ENCODE measurements at regions not wholly inside any gene's neighbourhood (a gene's known extent, or its start where the extent isn't known, plus 50 kb on each side); places are given as distances from the start of the nearest gene placed in this dataset.

GRCh38 chr5:119996128-119996527 lies 366.8 kb downstream of the FAM170A start:
- in situ Hi-C loops (cut with MboI; ENCODE audit: low sequenced_read_pairs) (no loop called here), dilution Hi-C loops (cut with HindIII; ENCODE audit: low sequenced_read_pairs, unreplicated experiment) (no loop called here), intact Hi-C loops (cut with micrococcal nuclease) (no loop called here)
- H3K56ac ChIP-seq (ENCODE audit: extremely low read depth, insufficient read depth, low read length): no peak overlapping the region
- no TSS peak for BruUV-seq (replicated peaks)
- no peak overlapping the region for H2AK9ac ChIP-seq (replicated peaks; ENCODE audit: low read depth, low read length, poor library complexity)
- no peak overlapping the region for H3K27ac ChIP-seq (ENCODE audit: insufficient read depth, low read length)
- no peak overlapping the region for H4K8ac ChIP-seq (ENCODE audit: low read depth in 2 of 2, low read length in 2 of 2)
- H3K18ac ChIP-seq (ENCODE audit: low read depth, low read length): no peak overlapping the region
- H3K4ac ChIP-seq (ENCODE audit: low read depth, low read length): no peak overlapping the region
- ChIA-PET POLR2A (ENCODE audit: unreplicated experiment) (no interaction called here), CTCF (no interaction called here)
- H3K23ac ChIP-seq (ENCODE audit: low read depth, low read length): no peak overlapping the region
- H2AK5ac ChIP-seq (ENCODE audit: low read depth, low read length): no peak overlapping the region
- no peak overlapping the region for H4K5ac ChIP-seq (ENCODE audit: low read depth, low read length)
- no peak overlapping the region for H2BK120ac ChIP-seq (ENCODE audit: low read depth, low read length)
- peak; percentile 41 for DNase-seq
- H2BK15ac ChIP-seq (ENCODE audit: low read depth, low read length): no peak overlapping the region
- 100% methylated on average over 1 of the region's 2 CpGs; no CpG with 5 or more reads in 1 of the 2 experiments for WGBS, 2 experiments (ENCODE audit: extremely low coverage in 2 of 2, insufficient read length in 1 of 2)
- H3K14ac ChIP-seq (replicated peaks; ENCODE audit: low read depth, low read length): no peak overlapping the region
- H3K9me3 ChIP-seq (ENCODE audit: control insufficient read depth, insufficient read depth, low read length): no peaks in the 10 kb centered on the region
- H3K27me3 ChIP-seq (ENCODE audit: control insufficient read depth, insufficient read depth, low read length): no peaks in the 10 kb centered on the region
- no peak overlapping the region for H3K4me3 ChIP-seq (ENCODE audit: insufficient read depth, low read depth, low read length)
- H2AFZ ChIP-seq (replicated peaks; ENCODE audit: low read length, poor library complexity): no peak overlapping the region
- no peak overlapping the region for H3K9ac ChIP-seq (ENCODE audit: low read depth, low read length)
- no peaks in the 10 kb centered on the region for H3K9me1 ChIP-seq (ENCODE audit: insufficient read depth, low read length)
- H2BK20ac ChIP-seq (ENCODE audit: low read depth, low read length): no peak overlapping the region
- no peaks in the 10 kb centered on the region for H3K36me3 ChIP-seq (ENCODE audit: control insufficient read depth, insufficient read depth, low read length)
- no peak overlapping the region for H2BK5ac ChIP-seq (ENCODE audit: low read depth, low read length, poor library complexity, severe bottlenecking)
- H3K4me1 ChIP-seq (ENCODE audit: control insufficient read depth, insufficient read depth, low read length): peaks cover 1% of the 10 kb centered on the region; the same call in 1 of the 2 replicates
- H3K4me2 ChIP-seq (ENCODE audit: low read depth, low read length): no peak overlapping the region
- H3K79me1 ChIP-seq (ENCODE audit: low read depth in 1 of 2, low read length in 2 of 2): no peaks in the 10 kb centered on the region
- ATAC-seq (ENCODE audit: low read depth): peak; percentile 49
- no peaks in the 10 kb centered on the region for H4K20me1 ChIP-seq (ENCODE audit: insufficient read depth, low read length)
- H4K91ac ChIP-seq (ENCODE audit: insufficient read depth, low read depth, low read length): no peak overlapping the region
- no peak for TF ChIP-seq CEBPB (IDR thresholded peaks at IDR 0.05; ENCODE audit: low read depth, low read length)
